DOHH2 (cell line): ENCODE measurements at regions not wholly inside any gene's neighbourhood (a gene's known extent, or its start where the extent isn't known, plus 50 kb on each side); places are given as distances from the start of the nearest gene placed in this dataset.

Experiments used
- EZH2phosphoT487 ChIP-seq: fragments of 200-600 bp; sonication (generic); IDR thresholded peaks from 2 replicates; pipeline ENCODE4 v1.6.1; 2017; ENCODE audit warnings: borderline replicate concordance, mild to moderate bottlenecking, antibody characterized with exemption, low read length, moderate library complexity, mixed read lengths
- TF ChIP-seq, protein P1 (sequence below): fragments of 200-600 bp; sonication (generic); IDR thresholded peaks from one replicate; pipeline ENCODE4 v1.5.1; 2014; ENCODE audit warnings: antibody characterized with exemption, mild to moderate bottlenecking, low read depth, low read length; ENCODE audit not compliant: poor library complexity, severe bottlenecking

DNA sequence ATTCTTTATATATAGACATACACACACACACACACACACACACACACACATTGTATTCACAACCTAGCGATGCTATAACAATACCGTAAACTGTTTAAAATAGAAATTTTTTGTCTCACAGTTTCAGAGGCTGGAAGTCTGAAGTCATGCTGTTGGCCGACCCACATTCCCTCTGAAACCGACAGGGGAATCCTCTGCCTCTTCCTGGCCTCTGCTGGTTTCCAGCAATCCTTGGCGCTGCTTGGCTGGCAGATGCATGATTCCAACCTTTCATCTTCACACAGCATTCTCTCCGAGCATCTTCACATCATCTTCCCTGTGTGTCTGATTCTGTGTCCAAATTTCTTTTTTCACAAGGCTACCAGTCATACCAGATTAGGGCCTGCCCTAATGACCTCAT, 94.8 kb downstream of the CCDC71L start:
- TF ChIP-seq, protein P1, sequence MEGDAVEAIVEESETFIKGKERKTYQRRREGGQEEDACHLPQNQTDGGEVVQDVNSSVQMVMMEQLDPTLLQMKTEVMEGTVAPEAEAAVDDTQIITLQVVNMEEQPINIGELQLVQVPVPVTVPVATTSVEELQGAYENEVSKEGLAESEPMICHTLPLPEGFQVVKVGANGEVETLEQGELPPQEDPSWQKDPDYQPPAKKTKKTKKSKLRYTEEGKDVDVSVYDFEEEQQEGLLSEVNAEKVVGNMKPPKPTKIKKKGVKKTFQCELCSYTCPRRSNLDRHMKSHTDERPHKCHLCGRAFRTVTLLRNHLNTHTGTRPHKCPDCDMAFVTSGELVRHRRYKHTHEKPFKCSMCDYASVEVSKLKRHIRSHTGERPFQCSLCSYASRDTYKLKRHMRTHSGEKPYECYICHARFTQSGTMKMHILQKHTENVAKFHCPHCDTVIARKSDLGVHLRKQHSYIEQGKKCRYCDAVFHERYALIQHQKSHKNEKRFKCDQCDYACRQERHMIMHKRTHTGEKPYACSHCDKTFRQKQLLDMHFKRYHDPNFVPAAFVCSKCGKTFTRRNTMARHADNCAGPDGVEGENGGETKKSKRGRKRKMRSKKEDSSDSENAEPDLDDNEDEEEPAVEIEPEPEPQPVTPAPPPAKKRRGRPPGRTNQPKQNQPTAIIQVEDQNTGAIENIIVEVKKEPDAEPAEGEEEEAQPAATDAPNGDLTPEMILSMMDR: no peak
- TF ChIP-seq EZH2phosphoT487: no peak
